ENCODE measurements at regions not wholly inside any gene's neighbourhood (a gene's known extent, or its start where the extent isn't known, plus 50 kb on each side); places are given as distances from the start of the nearest gene placed in this dataset.

GRCh38 chr1:83763361-83764095 is 235.4 kb downstream of the TTLL7 start:
- TF ChIP-seq CTCF (IDR thresholded peaks at IDR 0.05; ENCODE audit: low read depth, low read length, poor library complexity, severe bottlenecking) (no peak), EZH2phosphoT487 (IDR thresholded peaks at IDR 0.05; ENCODE audit: borderline replicate concordance, low read length) (no peak)
